Cardiac septum (tissue), 1 donor: ENCODE measurements at regions not wholly inside any gene's neighbourhood (a gene's known extent, or its start where the extent isn't known, plus 50 kb on each side); places are given as distances from the start of the nearest gene placed in this dataset.
"Not testable (repeated sequence)": the region's sequence is repeated elsewhere in the genome, so short reads cannot be mapped to it uniquely, and the experiment has no call there.

ENCODE experiments used
- DNase-seq: peaks from one replicate; pipeline ENCODE4 v3.0.0-alpha.2; 2020; ENCODE audit warnings: low spot score
- intact Hi-C: fragments of 100-400 bp; cut with DNase I; formaldehyde crosslinking; loops from one replicate; pipeline ENCODE4 v1.14.0; 2022
- donor health status: DM: no; HTN: no; CAD: no.

DNA sequence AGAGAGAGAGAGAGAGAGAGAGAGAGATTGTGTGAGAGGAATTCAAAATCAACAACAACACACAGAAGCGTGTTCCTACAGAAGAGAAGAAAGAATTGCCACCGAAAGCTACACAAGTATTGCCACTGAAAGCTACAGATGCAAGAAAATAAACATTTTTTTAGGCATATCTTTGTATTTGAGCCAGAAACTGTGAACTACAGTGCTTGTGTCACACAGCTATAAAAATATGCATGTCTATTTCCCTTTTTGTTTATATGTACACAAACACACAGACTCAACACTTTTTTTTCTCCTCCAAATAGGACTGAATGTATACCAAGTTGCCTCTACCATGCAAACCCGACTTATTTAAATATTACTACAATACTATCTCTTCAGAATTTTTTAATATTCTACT is 290.4 kb downstream of the SLITRK5 start:
- intact Hi-C loops: no loop called here

DNA sequence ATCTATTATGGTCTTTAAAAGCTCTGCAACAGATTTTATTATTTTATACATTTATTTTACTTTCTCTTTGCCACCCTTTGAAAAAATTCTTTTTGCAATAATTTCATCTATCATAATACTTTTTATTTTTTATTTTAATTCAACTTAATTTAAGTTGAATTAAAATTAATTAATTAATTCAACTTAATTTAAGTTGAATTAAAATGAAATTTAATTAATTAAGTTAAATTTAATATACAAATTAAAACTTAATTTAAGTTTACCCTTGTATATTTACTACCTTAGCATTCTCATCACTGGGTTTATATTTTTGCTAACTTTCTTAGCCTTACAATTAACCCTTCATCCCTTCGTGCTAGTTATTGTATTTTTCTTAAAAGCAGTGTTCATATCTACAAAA is 301.4 kb downstream of the SLITRK5 start:
- intact Hi-C loops: no loop called here

More for the DNA sequence above, 290.4 kb downstream of the SLITRK5 start:
- no peak for DNase-seq

DNA sequence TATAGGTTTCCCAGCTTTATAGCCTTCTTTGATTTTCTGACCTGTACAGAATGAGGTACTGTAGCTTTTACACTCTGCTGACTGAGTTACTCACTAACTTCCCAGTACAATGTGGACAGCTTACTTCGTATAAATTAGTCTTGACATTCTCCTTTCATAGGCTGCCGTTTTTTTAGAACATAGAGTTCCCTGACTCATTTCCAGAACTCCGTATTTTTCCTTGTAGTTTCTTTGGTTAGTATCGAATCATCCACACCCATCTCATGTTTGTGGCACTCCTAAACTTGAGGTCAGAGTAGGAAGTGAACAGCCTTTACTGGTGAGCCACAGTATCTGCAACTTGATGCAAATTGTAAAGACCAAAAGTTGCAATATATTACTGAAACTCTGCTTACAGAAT is 303.9 kb downstream of the SLITRK5 start:
- DNase-seq: no peak
- intact Hi-C loops: no loop called here

More for the DNA sequence above, 301.4 kb downstream of the SLITRK5 start:
- DNase-seq: no peak

DNA sequence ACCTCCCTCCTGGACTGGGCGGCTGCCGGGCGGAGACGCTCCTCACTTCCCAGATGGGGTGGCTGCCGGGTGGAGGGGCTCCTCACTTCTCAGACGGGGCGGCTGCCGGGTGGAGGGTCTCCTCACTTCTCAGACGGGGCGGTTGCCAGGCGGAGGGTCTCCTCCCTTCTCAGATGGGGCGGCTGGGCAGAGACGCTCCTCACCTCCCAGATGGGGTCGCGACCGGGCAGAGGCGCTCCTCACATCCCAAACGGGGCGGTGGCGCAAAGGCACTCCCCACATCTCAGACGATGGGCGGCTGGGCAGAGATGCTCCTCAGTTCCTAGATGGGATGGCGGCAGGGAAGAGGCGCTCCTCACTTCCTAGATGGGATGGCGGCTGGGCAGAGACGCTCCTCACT is 305.5 kb downstream of the SLITRK5 start:
- intact Hi-C loops, DNase-seq: not testable (repeated sequence)

DNA sequence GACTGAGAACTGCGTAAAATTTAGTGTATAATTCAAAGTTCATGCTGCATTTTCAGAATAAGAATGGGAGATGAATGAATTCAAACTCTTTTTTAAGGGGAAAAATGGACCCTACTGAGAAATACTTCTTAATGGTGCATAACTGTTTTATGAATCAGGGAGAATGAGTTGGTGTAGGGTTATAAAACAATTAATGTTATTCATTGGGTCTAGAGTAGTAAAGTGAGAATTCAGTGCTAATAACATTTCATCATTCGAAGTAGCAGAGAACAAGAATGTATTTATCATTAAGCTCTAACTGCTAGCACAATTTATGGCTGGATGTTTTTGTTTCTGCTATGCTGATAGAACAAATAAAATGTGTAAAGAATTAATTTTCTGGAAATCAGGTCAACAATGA is 310.2 kb downstream of the SLITRK5 start:
- intact Hi-C loops: no loop called here
- DNase-seq: no peak

DNA sequence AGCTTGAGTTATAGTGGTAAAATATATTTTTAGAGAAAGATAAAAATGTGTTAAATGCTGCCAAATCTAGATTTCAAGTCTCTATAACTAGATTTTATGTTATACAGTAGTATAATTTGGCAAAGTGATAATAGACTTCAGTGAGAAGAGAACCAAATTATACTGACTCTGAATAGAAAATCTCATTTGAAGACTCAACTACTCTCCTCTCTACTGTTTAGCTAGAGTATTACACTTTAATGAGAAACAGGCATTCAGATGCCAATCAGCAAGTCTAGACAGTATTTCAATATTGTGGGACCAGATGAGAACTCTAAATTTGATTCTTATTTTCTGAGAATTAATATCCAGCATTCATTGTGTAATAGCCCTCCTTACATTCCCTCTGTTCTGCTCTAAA is 311.2 kb downstream of the SLITRK5 start:
- intact Hi-C loops: no loop called here
- no peak for DNase-seq

DNA sequence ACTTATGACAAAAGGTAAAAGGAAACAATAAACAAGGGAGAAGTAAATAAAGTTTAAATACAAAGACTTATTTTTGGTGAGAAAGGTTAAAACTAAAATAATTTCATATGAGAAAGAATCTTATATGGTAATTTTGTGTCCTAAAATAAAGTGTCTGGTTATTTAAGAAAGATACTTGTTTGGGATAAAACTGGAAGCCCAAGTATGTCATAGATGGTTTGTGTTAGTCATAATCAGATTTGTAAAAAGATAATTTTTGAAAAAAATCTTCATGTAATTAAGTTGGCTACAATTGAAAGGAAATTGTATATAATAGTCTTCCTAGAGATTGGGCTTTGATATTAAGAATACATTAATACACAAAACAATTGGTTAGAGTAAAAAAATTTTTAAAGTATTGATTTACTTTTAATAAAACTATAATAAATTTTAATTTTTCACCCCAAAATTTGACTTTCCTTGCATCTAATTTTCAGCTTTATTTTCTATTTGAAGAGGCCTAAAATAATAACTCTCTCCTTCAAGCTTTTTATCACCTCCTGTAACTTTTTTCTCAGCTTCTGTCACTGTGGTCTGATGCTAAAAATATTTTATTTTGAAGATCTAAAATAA is 315.6 kb downstream of the SLITRK5 start:
- DNase-seq: no peak
- intact Hi-C loops: no loop called here

DNA sequence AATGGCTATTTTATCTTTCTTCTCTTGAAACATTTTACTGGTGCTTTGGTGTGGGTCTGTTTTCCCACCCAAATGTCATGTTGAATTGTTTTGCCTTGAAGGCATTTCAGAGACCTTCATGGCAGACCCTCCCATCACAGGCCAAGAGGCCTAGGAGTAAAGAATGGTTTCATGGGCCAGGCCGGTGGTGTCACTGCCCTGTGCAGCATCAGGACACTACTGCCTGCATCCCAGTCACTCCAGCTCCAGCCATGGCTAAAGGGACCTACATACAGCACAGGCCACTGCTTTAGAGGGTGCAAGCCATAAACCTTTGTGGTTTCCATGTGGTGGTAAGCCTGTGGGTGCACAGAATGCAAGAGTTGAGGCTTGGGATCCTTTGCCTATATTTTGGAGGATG is 326.9 kb downstream of the SLITRK5 start:
- no peak for DNase-seq
- intact Hi-C loops: no loop called here

DNA sequence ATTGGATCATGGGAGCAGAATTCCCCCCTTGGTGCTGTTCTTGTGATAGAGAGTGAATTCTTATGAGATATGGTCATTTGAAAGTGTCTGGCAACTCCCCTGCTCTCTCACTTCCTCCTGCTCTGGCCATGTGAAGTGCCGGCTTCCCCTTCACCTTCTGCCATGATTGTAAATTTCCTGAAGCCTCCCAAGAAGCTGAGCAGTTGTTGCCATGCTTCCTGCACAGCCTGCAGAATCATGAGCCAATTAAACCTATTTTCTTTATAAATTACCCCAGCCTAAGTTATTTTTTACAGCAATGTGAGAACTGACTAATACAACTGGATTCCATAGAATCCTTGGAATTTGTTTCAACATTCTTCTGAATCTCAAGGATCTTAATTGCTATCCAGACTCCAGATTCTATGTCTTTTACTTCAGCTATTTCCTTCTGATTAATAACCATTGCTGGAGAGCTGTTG is 328.1 kb downstream of the SLITRK5 start:
- intact Hi-C loops: no loop called here
- no peak for DNase-seq

DNA sequence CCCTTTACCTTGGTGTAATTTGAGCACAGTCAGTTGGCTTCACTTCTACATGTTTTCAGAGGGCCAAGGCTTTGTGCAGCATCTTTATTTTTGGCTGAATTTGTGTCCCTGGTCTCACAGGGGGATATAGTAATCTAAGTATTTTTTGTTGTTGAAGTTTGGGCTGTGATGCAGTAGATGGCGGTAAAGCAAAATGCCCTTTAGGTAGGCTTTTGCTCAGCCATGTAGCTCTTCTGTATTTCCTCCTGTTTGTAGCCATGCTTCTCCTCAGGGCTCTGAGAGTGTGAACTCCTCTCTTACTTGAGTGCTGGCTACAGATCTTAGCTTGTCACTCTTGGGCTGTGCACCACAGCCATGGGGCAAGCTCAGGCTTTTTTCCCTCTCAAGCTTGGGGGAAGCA is 328.6 kb downstream of the SLITRK5 start:
- intact Hi-C loops: no loop called here
- DNase-seq: no peak

DNA sequence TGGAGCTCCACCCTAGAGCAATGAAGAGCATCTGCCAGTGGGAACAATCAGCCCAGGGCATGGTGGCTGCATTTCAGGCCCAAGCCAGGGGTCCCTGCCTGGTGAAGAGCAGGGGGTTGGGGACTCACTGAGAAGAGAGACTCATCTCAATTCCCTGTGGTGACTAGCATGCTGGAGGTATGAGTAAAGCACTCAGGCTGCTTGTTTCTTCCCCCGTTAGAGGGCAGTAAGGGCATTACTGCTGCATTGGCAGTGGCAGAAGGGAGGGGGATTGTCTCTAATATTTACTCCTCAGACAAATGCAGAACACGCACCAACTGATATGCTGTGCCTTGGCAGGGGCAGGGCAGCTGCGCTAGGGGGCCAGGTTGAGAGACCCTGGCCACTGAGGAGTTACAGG is 329.1 kb downstream of the SLITRK5 start:
- no peak for DNase-seq
- intact Hi-C loops: no loop called here

DNA sequence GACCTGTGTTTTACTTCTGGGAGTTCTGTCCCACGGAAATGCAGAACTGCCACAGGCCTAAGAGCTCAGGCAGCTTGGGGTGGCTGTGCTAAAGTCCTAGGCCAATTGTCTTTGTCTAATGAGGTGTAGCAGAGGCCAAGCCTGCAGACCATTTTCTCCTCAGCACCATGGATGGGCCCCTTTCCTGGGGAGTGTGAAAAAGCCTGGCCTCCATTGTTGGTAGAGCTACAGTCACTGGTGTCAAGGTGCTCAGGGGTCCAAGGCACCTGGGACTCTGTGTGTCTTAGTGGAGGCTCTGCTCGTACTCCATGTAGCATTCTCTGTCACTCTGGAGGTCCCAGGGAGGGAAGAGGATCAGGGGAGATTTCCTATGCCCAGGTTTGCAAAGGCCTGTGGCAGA is 329.6 kb downstream of the SLITRK5 start:
- no peak for DNase-seq
- intact Hi-C loops: no loop called here

DNA sequence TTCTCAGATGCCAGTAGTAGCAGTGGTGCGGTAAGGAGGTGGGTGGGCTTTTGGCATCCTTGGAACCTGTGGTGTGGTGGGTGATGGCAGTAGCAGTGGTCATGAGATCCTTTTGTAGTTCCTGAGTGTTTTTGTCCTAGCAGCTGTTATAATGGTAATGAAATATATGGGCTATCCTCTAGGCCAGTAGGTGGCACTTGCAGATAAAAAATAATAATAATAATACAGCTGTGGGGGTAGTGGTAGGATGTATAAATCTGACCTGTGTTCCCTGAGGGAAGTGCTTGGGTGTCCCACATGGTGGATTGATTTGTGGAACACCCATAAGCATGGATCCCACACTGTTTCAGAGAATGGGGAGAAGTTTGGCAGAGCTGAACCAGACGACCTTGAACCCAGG is 334.0 kb downstream of the SLITRK5 start:
- intact Hi-C loops: no loop called here
- DNase-seq: no peak

DNA sequence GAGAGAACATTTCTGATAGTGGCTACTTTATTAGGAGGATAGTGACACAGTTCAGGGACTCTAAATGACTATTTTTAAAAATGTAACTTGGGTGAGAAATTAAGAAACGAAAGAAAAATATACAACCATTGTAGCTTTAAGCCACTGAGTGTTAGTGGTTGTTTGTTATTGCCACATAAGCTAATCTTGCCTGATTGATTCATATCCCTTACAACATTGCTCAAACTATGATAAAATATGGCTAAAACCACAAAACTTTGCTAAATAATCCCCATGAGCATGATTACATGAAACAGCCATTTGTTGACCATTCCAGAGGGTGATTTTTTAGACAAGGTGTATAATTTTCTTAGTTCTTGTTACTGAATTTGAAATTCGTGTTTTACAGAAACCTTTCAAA is 343.4 kb downstream of the SLITRK5 start:
- DNase-seq: no peak
- intact Hi-C loops: no loop called here

DNA sequence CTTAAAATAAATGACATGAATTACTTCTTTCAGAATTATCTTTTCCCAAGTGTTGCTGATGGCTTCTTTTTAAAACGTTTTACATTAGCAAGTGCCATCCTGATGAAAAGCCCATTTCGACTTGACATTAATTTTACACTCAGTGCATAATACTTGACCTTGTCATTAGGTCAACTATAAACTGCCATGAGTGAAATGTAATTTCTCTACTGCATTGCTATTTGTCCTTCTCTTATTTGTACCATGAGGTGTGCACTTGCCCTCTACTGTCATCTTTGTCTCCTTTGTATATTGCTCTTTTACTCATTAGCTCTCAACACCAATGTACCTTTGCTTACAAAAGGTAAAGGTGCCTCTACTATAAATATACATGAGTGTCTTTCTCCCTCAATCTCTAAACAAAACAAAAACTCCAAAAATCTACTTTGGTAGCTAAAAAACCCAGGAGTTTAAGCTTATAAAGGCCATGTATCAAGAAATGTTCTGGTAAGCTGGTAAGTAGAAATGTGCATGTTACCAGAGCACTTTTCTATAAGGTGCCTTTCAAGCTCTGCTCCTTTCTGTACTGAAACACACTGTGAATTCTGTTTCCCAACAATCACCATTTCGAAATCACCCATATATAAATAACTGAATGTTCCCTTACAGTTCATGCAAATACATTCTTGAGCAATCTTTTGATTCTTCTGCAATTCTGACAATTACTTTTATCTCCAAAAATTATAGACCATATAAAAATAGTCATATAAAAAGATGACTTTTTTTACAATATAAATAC is 351.4 kb downstream of the SLITRK5 start:
- intact Hi-C loops: no loop called here
- DNase-seq: no peak

DNA sequence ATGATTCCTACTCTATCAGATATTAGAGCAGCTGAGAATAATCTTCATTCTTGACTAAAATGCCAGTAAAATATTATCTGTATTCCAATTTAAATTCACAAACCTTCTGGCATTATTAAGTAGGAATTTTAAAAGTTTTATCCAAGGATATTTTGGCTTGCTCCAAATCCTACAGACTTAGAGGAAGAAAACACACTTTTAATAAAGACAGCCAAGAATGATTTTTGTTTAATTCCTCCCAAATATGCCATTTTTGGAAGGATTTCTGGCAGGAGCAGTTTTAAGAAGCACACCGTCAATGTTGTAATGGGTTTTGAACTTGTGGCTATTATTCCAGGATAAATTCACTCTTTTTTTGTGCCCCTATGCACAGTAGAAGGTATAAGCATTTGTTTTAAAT is 355.1 kb downstream of the SLITRK5 start:
- intact Hi-C loops: no loop called here

DNA sequence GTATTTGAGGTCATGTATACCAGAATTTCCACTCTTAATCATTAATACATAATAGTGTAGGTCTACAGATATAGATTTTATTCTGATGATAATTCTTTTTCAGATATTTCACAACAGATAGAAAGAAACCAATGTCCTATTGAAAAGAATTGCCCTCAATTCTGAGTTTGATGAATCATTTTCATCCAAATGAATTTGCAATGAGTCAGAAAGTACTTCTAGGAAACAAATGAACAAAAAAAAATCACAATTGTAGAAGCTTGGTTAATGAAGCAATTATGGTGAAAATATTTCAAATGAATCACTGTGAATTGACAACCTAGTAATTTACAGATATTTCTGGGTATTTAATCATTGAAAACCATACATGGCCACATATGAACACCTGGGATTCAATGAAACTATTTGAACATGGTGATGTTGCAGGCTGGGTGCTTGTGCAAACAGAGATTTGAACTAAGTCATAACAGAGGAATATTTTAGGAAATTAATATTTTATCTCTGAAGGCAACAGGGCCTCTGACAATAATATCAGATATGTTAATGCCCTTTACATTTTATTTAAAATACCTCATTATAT is 360.9 kb downstream of the SLITRK5 start:
- intact Hi-C loops: no loop called here
- no peak for DNase-seq

More for the DNA sequence above, 355.1 kb downstream of the SLITRK5 start:
- DNase-seq: no peak

DNA sequence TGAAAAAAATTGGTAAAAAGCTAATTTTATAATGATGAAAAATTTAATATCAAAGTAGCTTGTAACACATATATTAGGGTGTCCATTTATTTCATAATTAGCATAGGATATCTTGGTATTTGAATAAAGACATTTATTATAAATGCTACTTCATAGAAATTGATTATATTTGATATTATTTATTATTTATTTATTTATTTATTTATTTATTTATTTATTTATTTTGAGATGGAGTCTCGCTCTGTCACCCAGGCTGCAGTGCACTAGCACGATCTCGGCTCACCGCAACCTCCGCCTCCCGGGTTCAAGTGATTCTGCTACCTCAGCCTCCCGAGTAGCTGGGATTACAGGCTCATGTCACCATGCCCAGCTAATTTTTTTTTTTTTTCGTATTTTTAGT is 365.0 kb downstream of the SLITRK5 start:
- intact Hi-C loops: not testable (repeated sequence)

DNA sequence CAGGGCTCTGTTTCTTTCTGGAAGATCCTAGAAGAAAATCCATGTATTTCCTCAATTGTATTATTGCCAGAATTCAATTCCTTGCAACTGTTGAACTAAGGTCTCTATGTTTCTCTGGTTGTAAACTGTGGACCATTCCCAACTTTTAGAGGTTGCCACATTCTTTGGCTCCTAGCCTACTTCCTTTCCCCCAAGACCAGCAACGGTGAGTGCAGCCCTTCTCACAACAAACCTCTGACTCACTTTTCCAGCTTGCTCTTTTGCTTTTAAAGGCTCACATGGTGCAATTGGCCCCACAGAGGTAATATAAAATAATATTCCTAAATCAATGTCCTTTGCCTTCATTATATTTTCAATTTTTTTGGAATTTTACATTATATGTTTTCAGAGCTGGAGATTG is 371.3 kb downstream of the SLITRK5 start:
- DNase-seq: no peak
- intact Hi-C loops: loop anchor here (10.0 kb wide), 1 partner anchor 1012 kb away; no protein-coding TSS in a partner anchor

More for the DNA sequence above, 365.0 kb downstream of the SLITRK5 start:
- DNase-seq: not testable (repeated sequence)

DNA sequence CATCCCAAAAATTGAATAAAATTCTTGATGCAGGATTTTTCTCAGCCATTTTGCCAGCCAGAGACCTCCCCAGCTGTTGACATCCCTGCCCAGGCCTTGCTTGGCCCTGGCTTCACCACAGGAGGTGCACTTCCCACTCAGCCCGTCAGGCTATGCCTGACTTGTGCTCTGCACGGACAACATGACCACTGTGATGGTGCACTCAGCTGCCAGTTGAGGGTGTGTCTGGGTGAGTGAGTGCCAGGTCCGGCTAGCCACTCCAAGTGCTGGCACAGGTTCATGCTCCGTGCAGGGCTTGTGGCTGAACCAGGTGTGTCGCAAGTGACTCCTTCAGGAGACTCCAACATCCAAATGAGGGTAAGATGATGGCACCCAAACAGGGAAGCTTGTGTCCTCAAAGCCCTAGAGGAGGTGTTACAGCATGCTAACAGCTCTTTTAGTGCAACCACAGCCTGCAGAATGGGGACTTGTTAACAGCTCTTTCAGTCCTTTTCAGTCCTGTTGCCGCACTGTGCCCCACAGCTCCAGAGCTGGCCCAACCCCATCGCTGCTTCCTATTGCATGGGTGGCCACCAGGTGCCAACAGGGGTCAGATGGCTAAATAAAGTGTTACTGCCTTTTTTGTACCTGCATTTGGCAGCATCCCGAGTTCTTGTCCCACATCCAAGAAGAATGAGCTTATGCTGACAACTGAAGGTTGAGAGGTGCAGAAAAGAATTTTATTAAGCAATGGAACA is 380.7 kb downstream of the SLITRK5 start:
- intact Hi-C loops: no loop called here

More for the DNA sequence above, 380.7 kb downstream of the SLITRK5 start:
- DNase-seq: no peak
